Liver (tissue), 8 donors: ENCODE measurements at regions not wholly inside any gene's neighbourhood (a gene's known extent, or its start where the extent isn't known, plus 50 kb on each side); places are given as distances from the start of the nearest gene placed in this dataset.

Experiments used
- DNase-seq: peaks from one replicate; pipeline ENCODE4 v3.0.0-alpha.2; 2017; ENCODE audit warnings: low spot score
- H3K27ac ChIP-seq, 2 donors: one replicate each; pipeline ENCODE4 v1.7.0; 2013; ENCODE audit warnings: inconsistent platforms in 2 of 2, low read length in 2 of 2, control low read depth in 1 of 2, low read depth in 1 of 2, mild to moderate bottlenecking in 1 of 2
- H3K27me3 ChIP-seq, 4 donors: one replicate each; pipeline versions ENCODE4 v1.6.1 to v1.7.0; 2013; ENCODE audit warnings: low read length in 3 of 4, inconsistent platforms in 1 of 4, mild to moderate bottlenecking in 1 of 4, moderate library complexity in 1 of 4; ENCODE audit not compliant: control insufficient read depth in 4 of 4, insufficient read depth in 4 of 4
- H3K36me3 ChIP-seq, 4 donors: one replicate each; pipeline versions ENCODE4 v1.6.1 to v1.7.0; 2013; ENCODE audit warnings: low read length in 3 of 4, mild to moderate bottlenecking in 3 of 4, low read depth in 1 of 4, moderate library complexity in 1 of 4; ENCODE audit not compliant: control insufficient read depth in 4 of 4, insufficient read depth in 3 of 4
- H3K4me1 ChIP-seq, 4 donors: one replicate each; pipeline versions ENCODE4 v1.6.1 to v1.7.0; 2013; ENCODE audit warnings: low read length in 3 of 4, mild to moderate bottlenecking in 3 of 4, moderate library complexity in 1 of 4; ENCODE audit not compliant: control insufficient read depth in 4 of 4, insufficient read depth in 4 of 4
- H3K4me3 ChIP-seq, 3 donors: one replicate each; pipeline versions ENCODE4 v1.6.1 to v1.7.0; 2013; ENCODE audit warnings: low read length in 3 of 3, control low read depth in 1 of 3, low read depth in 1 of 3, mild to moderate bottlenecking in 1 of 3
- H3K9ac ChIP-seq, 2 donors: one replicate each; pipeline ENCODE4 v1.7.0; 2013; ENCODE audit warnings: low read length in 2 of 2, mild to moderate bottlenecking in 2 of 2, moderate library complexity in 2 of 2, control low read depth in 1 of 2, low read depth in 1 of 2
- H3K9me3 ChIP-seq, 4 donors: one replicate each; pipeline versions ENCODE4 v1.6.1 to v1.7.0; 2013; ENCODE audit warnings: low read length in 3 of 4; ENCODE audit not compliant: control insufficient read depth in 4 of 4
- EGR1 ChIP-seq, 2 donors: IDR thresholded peaks; 2 replicates each; pipeline ENCODE4 v1.6.1; 2016 to 2018; ENCODE audit warnings: antibody characterized with exemption in 2 of 2, low read depth in 2 of 2
- FOXA1 ChIP-seq: IDR thresholded peaks from 2 replicates; pipeline ENCODE4 v1.6.1; 2016; ENCODE audit warnings: antibody characterized with exemption
- FOXA2 ChIP-seq: IDR thresholded peaks from 2 replicates; pipeline ENCODE4 v1.6.1; 2016; ENCODE audit warnings: antibody characterized with exemption
- GABPA ChIP-seq, 2 donors: IDR thresholded peaks in 1 of 2; conservative IDR thresholded peaks in 1 of 2; 2 replicates each; pipeline ENCODE4 v1.6.1; 2016; ENCODE audit warnings: antibody characterized with exemption in 2 of 2, mild to moderate bottlenecking in 1 of 2, moderate library complexity in 1 of 2
- HNF4A ChIP-seq, 2 donors: conservative IDR thresholded peaks; 2 replicates each; pipeline ENCODE4 v1.6.1; 2016; ENCODE audit warnings: antibody characterized with exemption in 2 of 2, mild to moderate bottlenecking in 2 of 2
- HNF4G ChIP-seq: IDR thresholded peaks from 2 replicates; pipeline ENCODE4 v1.6.1; 2016; ENCODE audit warnings: antibody characterized with exemption
- JUND ChIP-seq, 2 donors: IDR thresholded peaks; 2 replicates each; pipeline ENCODE4 v1.6.1; 2016; ENCODE audit warnings: antibody characterized with exemption in 2 of 2
- MAX ChIP-seq: IDR thresholded peaks from 2 replicates; pipeline ENCODE4 v1.6.1; 2016; ENCODE audit warnings: antibody characterized with exemption
- RAD21 ChIP-seq, 2 donors: IDR thresholded peaks; 2 replicates each; pipeline ENCODE4 v1.6.1; 2016; ENCODE audit warnings: antibody characterized with exemption in 2 of 2, mild to moderate bottlenecking in 2 of 2
- REST ChIP-seq: IDR thresholded peaks from 2 replicates; pipeline ENCODE4 v1.6.1; 2016; ENCODE audit warnings: antibody characterized with exemption, mild to moderate bottlenecking
- RXRA ChIP-seq, 2 donors: IDR thresholded peaks; 2 replicates each; pipeline ENCODE4 v1.6.1; 2017 to 2018; ENCODE audit warnings: antibody characterized with exemption in 2 of 2, mild to moderate bottlenecking in 1 of 2
- SP1 ChIP-seq: IDR thresholded peaks from 2 replicates; pipeline ENCODE4 v1.6.1; 2018; ENCODE audit warnings: antibody characterized with exemption, mild to moderate bottlenecking
- TAF1 ChIP-seq: conservative IDR thresholded peaks from 2 replicates; pipeline ENCODE4 v1.6.1; 2016; ENCODE audit warnings: antibody characterized with exemption, mild to moderate bottlenecking
- ZBTB33 ChIP-seq: IDR thresholded peaks from 2 replicates; pipeline ENCODE4 v1.6.1; 2016; ENCODE audit warnings: antibody characterized with exemption
- WGBS: extraction: QIAGEN DNeasy Blood & Tissue Kit; methylation state at CpG from one replicate; pipeline ENCODE4 v1.1.7; 2013; 5-methylcytosine and 5-hydroxymethylcytosine counted together
- TF ChIP-seq, protein P1 (sequence below): fragments of 150-350 bp; IDR thresholded peaks from 2 replicates; pipeline ENCODE4 v1.5.1; 2017; ENCODE audit warnings: improper control_type of control experiment, low read depth, low read length; ENCODE audit not compliant: missing input control
- donor health status: healthy.
- donor health status: healthy.
- donor health status: healthy.
- donor health status: healthy.
- donor health status: healthy.

GRCh38 chr6:141580988-141581552 lies 551.7 kb upstream of the GJE1 start (continued):
- TF ChIP-seq GABPA (IDR thresholded peaks at IDR 0.05 in 1 of 2, conservative IDR thresholded peaks at IDR 0.05 in 1 of 2) = no peak
- TF ChIP-seq, protein P1, sequence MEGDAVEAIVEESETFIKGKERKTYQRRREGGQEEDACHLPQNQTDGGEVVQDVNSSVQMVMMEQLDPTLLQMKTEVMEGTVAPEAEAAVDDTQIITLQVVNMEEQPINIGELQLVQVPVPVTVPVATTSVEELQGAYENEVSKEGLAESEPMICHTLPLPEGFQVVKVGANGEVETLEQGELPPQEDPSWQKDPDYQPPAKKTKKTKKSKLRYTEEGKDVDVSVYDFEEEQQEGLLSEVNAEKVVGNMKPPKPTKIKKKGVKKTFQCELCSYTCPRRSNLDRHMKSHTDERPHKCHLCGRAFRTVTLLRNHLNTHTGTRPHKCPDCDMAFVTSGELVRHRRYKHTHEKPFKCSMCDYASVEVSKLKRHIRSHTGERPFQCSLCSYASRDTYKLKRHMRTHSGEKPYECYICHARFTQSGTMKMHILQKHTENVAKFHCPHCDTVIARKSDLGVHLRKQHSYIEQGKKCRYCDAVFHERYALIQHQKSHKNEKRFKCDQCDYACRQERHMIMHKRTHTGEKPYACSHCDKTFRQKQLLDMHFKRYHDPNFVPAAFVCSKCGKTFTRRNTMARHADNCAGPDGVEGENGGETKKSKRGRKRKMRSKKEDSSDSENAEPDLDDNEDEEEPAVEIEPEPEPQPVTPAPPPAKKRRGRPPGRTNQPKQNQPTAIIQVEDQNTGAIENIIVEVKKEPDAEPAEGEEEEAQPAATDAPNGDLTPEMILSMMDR = no peak
- no peak for TF ChIP-seq HNF4G
- TF ChIP-seq FOXA1 = no peak

DNA sequence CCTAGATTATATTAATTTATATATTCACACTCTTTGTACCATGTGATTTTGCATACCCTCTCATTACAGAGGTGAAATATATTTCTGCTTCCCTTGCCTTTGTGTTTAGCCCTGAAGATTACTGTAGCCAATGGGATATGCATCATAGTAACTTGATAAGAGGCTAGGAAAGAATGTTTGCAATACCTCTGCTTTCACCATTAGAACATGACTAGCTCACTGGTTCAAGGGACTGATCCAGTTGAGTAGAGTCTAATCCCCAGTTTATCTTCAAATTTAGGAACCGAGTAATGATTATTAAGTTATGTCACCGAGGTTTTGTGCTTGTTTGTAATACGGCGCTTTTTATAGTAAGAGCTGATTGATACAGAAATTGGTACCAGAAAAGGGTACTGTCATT lies 552.6 kb upstream of the GJE1 start:
- H3K4me3 ChIP-seq = no peak overlapping the region

More for the DNA sequence above, 552.6 kb upstream of the GJE1 start:
- Histone ChIP-seq H3K27me3 (no peaks in the 10 kb centered on the region), H3K4me1 (no peaks in the 10 kb centered on the region), H3K36me3 (no peaks in the 10 kb centered on the region), H3K27ac (no peak overlapping the region), H3K9me3 (no peaks in the 10 kb centered on the region), H3K9ac (no peak overlapping the region)
- 84% methylated on average over 4 of the region's 4 CpGs for WGBS
- TF ChIP-seq RXRA (IDR thresholded peaks at IDR 0.05) = no peak
- TF ChIP-seq RAD21 (IDR thresholded peaks at IDR 0.05) = no peak
- TF ChIP-seq ZBTB33 = no peak
- no peak for TF ChIP-seq HNF4A (conservative IDR thresholded peaks at IDR 0.05)
- no peak for TF ChIP-seq SP1
- no peak for TF ChIP-seq REST
- no peak for TF ChIP-seq FOXA1
- no peak for TF ChIP-seq TAF1
- TF ChIP-seq HNF4G = no peak
- no peak for TF ChIP-seq FOXA2
- TF ChIP-seq MAX = no peak
- TF ChIP-seq, protein P1 = no peak
- no peak for TF ChIP-seq EGR1 (IDR thresholded peaks at IDR 0.05; ENCODE audit: low read depth in 2 of 2)
- no peak for TF ChIP-seq JUND (IDR thresholded peaks at IDR 0.05)
- TF ChIP-seq GABPA (IDR thresholded peaks at IDR 0.05 in 1 of 2, conservative IDR thresholded peaks at IDR 0.05 in 1 of 2) = no peak
- DNase-seq = no peak
